ENCODE measurements at regions not wholly inside any gene's neighbourhood (a gene's known extent, or its start where the extent isn't known, plus 50 kb on each side); places are given as distances from the start of the nearest gene placed in this dataset.

DNA sequence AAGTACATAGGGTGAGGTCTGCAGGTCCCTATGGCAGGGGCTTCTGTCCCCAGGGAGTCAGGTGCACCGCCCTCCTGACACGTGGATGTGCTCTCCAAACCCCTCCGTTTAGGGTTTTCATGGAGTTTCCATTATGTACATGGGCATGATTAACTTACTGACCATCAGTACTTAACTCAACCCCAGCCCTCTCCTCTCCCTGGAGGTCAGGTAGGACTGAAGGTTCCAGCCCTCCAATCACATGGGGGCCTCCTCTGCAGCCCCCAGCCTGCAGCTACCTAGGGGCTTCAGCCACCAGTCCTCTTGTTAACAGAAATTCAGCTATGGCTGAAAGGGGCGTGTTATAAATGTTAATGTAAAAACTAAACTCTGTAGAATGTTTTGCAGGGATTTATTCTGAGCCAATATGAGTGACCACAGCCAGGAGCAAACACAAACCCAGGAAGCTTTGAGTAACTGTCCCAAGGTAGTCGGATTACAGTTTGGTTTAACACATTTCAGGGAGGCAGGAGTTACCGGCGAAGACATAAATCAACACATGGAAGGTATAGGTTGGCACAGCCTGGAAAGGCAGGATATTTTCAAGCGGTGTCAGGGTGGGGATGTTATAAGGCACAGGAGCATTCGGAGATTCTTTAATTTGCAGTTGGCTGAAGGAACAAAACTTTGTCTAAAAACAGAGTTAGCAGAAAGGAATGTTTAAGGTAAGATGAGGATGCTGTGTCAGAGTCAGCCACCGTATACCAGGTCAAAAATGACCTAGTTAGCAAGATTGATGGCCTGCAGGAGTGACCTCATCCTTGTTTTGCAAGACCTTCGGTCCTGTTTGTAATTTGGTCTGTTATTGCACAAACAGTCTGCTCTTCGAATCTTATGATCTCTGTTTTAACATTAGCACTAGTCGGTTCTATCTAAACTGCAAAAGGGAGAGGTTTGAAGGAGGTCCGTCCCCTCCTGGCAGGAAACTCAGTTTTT is 75.2 kb downstream of the TNFAIP2 start (continued):
- TF ChIP-seq ZNF891 (CRISPR knock-in tag; IDR thresholded peaks at IDR 0.05) (no peak), PHB2 (IDR thresholded peaks at IDR 0.05; ENCODE audit: partially characterized antibody) (no peak), AKAP8 (CRISPR knock-in tag; IDR thresholded peaks at IDR 0.05) (no peak), ZNF367 (CRISPR knock-in tag; IDR thresholded peaks at IDR 0.05; ENCODE audit: borderline replicate concordance) (no peak), THYN1 (CRISPR knock-in tag; IDR thresholded peaks at IDR 0.05; ENCODE audit: borderline replicate concordance, low read depth) (no peak), NR2C2 (CRISPR knock-in tag; IDR thresholded peaks at IDR 0.05; ENCODE audit: borderline replicate concordance) (no peak), ZNF570 (CRISPR knock-in tag; IDR thresholded peaks at IDR 0.05; ENCODE audit: borderline replicate concordance) (no peak), ZNF431 (CRISPR knock-in tag; IDR thresholded peaks at IDR 0.05; ENCODE audit: borderline replicate concordance, low read depth) (no peak), ZNF746 (CRISPR knock-in tag; IDR thresholded peaks at IDR 0.05) (no peak), ZNF841 (CRISPR knock-in tag; IDR thresholded peaks at IDR 0.05; ENCODE audit: borderline replicate concordance) (no peak), CREB1 (IDR thresholded peaks at IDR 0.05) (no peak), CREB1 (CRISPR knock-in tag; IDR thresholded peaks at IDR 0.05) (no peak), ZNF557 (CRISPR knock-in tag; IDR thresholded peaks at IDR 0.05) (no peak), NCOA1 (CRISPR knock-in tag; IDR thresholded peaks at IDR 0.05) (no peak), ASH2L (IDR thresholded peaks at IDR 0.05; ENCODE audit: insufficient read length, low read depth, low read length) (no peak), TEAD3 (CRISPR knock-in tag; optimal IDR thresholded peaks at IDR 0.05; ENCODE audit: borderline replicate concordance) (no peak), ZNF644 (CRISPR knock-in tag; IDR thresholded peaks at IDR 0.05; ENCODE audit: low read depth) (no peak), MAFF (IDR thresholded peaks at IDR 0.05; ENCODE audit: low read depth, low read length) (peak; percentile 60), ZNF558 (CRISPR knock-in tag; IDR thresholded peaks at IDR 0.05; ENCODE audit: borderline replicate concordance) (no peak), ZNF589 (CRISPR knock-in tag; conservative IDR thresholded peaks at IDR 0.05) (no peak), KAT8 (CRISPR knock-in tag; IDR thresholded peaks at IDR 0.05) (no peak), SIX1 (CRISPR knock-in tag; IDR thresholded peaks at IDR 0.05; ENCODE audit: borderline replicate concordance) (peak; percentile 59; the same call in 1 of the 2 replicates)
- TF ChIP-seq, protein P1, sequence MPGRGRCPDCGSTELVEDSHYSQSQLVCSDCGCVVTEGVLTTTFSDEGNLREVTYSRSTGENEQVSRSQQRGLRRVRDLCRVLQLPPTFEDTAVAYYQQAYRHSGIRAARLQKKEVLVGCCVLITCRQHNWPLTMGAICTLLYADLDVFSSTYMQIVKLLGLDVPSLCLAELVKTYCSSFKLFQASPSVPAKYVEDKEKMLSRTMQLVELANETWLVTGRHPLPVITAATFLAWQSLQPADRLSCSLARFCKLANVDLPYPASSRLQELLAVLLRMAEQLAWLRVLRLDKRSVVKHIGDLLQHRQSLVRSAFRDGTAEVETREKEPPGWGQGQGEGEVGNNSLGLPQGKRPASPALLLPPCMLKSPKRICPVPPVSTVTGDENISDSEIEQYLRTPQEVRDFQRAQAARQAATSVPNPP (CRISPR knock-in tag; IDR thresholded peaks at IDR 0.05), result no peak
- TF ChIP-seq, protein P2, sequence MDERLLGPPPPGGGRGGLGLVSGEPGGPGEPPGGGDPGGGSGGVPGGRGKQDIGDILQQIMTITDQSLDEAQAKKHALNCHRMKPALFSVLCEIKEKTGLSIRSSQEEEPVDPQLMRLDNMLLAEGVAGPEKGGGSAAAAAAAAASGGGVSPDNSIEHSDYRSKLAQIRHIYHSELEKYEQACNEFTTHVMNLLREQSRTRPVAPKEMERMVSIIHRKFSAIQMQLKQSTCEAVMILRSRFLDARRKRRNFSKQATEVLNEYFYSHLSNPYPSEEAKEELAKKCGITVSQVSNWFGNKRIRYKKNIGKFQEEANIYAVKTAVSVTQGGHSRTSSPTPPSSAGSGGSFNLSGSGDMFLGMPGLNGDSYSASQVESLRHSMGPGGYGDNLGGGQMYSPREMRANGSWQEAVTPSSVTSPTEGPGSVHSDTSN (CRISPR knock-in tag; IDR thresholded peaks at IDR 0.05), result 0 out of 2 replicates have a peak, but pooled peaks have one; percentile 31
- TF ChIP-seq, protein P3, sequence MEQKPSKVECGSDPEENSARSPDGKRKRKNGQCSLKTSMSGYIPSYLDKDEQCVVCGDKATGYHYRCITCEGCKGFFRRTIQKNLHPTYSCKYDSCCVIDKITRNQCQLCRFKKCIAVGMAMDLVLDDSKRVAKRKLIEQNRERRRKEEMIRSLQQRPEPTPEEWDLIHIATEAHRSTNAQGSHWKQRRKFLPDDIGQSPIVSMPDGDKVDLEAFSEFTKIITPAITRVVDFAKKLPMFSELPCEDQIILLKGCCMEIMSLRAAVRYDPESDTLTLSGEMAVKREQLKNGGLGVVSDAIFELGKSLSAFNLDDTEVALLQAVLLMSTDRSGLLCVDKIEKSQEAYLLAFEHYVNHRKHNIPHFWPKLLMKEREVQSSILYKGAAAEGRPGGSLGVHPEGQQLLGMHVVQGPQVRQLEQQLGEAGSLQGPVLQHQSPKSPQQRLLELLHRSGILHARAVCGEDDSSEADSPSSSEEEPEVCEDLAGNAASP (CRISPR knock-in tag; IDR thresholded peaks at IDR 0.05; ENCODE audit: borderline replicate concordance), result 0 out of 2 replicates have a peak, but pooled peaks have one; percentile 10
- TF ChIP-seq, protein P4, sequence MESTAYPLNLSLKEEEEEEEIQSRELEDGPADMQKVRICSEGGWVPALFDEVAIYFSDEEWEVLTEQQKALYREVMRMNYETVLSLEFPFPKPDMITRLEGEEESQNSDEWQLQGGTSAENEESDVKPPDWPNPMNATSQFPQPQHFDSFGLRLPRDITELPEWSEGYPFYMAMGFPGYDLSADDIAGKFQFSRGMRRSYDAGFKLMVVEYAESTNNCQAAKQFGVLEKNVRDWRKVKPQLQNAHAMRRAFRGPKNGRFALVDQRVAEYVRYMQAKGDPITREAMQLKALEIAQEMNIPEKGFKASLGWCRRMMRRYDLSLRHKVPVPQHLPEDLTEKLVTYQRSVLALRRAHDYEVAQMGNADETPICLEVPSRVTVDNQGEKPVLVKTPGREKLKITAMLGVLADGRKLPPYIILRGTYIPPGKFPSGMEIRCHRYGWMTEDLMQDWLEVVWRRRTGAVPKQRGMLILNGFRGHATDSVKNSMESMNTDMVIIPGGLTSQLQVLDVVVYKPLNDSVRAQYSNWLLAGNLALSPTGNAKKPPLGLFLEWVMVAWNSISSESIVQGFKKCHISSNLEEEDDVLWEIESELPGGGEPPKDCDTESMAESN (CRISPR knock-in tag; conservative IDR thresholded peaks at IDR 0.05), result no peak

Data from HepG2 (cell line).